K562 (cell line): ENCODE measurements at regions not wholly inside any gene's neighbourhood (a gene's known extent, or its start where the extent isn't known, plus 50 kb on each side); places are given as distances from the start of the nearest gene placed in this dataset.

Experiments
- AFF4 ChIP-seq: sonication (generic); formaldehyde crosslinking; IDR thresholded peaks from 2 replicates; pipeline ENCODE4 v1.8.0; 2023; ENCODE audit warnings: mild to moderate bottlenecking, missing genetic modification reagents
- CBX3 ChIP-seq, 2 experiments: IDR thresholded peaks; 1 replicate in 1 of 2; 2 replicates in 1 of 2; pipeline ENCODE4 v1.6.1; 2012; ENCODE audit warnings: inconsistent platforms in 2 of 2, low read length in 2 of 2, borderline replicate concordance in 1 of 2, control low read depth in 1 of 2
- MGA ChIP-seq: fragments of 450-650 bp; IDR thresholded peaks from 2 replicates; pipeline ENCODE4 v1.6.1; 2016; ENCODE audit warnings: mild to moderate bottlenecking, moderate library complexity
- ZNF707 ChIP-seq: fragments of 250-450 bp; sonication (Bioruptor Pico); conservative IDR thresholded peaks from 2 replicates; pipeline ENCODE4 v1.8.0; 2022; ENCODE audit warnings: inconsistent platforms, mild to moderate bottlenecking, moderate library complexity

GRCh38 chr10:63799521-63800300 lies 278.5 kb downstream of the REEP3 start:
- TF ChIP-seq ZNF707: no peak
- no peak for TF ChIP-seq MGA
- TF ChIP-seq CBX3 (IDR thresholded peaks at IDR 0.05; ENCODE audit: borderline replicate concordance in 1 of 2, low read length in 2 of 2): no peak
- TF ChIP-seq AFF4 (CRISPR knock-in tag): no peak
